MM.1S (cell line): ENCODE measurements at regions not wholly inside any gene's neighbourhood (a gene's known extent, or its start where the extent isn't known, plus 50 kb on each side); places are given as distances from the start of the nearest gene placed in this dataset.

Experiments
- DNase-seq: peaks from one replicate; pipeline ENCODE4 v3.0.0-alpha.2; 2015
- H2AFZ ChIP-seq: fragments of 300-600 bp; sonication (generic); 2 replicates; pipeline ENCODE4 v1.6.0; 2016; ENCODE audit warnings: antibody characterized with exemption, low read length
- H3F3A ChIP-seq: fragments of 300-600 bp; sonication (generic); 2 replicates; pipeline ENCODE4 v1.6.1; 2016; ENCODE audit warnings: mild to moderate bottlenecking, antibody characterized with exemption, low read length, moderate library complexity, mixed read lengths; ENCODE audit not compliant: insufficient read depth
- H3K27ac ChIP-seq: fragments of 300-600 bp; sonication (generic); 2 replicates; pipeline ENCODE4 v1.5.1; 2016; ENCODE audit warnings: mild to moderate bottlenecking, low read length
- H3K27me3 ChIP-seq: fragments of 300-600 bp; sonication (generic); replicated peaks from 2 replicates; pipeline ENCODE4 v1.6.0; 2016; ENCODE audit warnings: low read length; ENCODE audit not compliant: insufficient read depth
- H3K36me3 ChIP-seq: fragments of 300-600 bp; sonication (generic); replicated peaks from 2 replicates; pipeline ENCODE4 v1.6.1; 2016; ENCODE audit warnings: mild to moderate bottlenecking, low read length, mixed read lengths; ENCODE audit not compliant: insufficient read depth
- H3K4me1 ChIP-seq: fragments of 300-600 bp; sonication (generic); 2 replicates; pipeline ENCODE4 v1.6.1; 2016; ENCODE audit warnings: low read length, mixed read lengths
- H3K4me2 ChIP-seq: fragments of 300-600 bp; sonication (generic); 2 replicates; pipeline ENCODE4 v1.6.0; 2016; ENCODE audit warnings: low read depth, low read length
- H3K4me3 ChIP-seq: fragments of 300-600 bp; sonication (generic); 2 replicates; pipeline ENCODE4 v1.5.1; 2016; ENCODE audit warnings: low read length, mixed read lengths
- H3K79me2 ChIP-seq: fragments of 300-600 bp; sonication (generic); 2 replicates; pipeline ENCODE4 v1.6.1; 2016; ENCODE audit warnings: mixed run types, low read length, mixed read lengths
- H3K9ac ChIP-seq: fragments of 300-600 bp; sonication (generic); 2 replicates; pipeline ENCODE4 v1.6.1; 2016; ENCODE audit warnings: low read length, mixed read lengths
- H3K9me2 ChIP-seq: fragments of 300-600 bp; sonication (generic); replicated peaks from 2 replicates; pipeline ENCODE4 v1.6.1; 2016; ENCODE audit warnings: mild to moderate bottlenecking, low read length, mixed read lengths; ENCODE audit not compliant: insufficient read depth
- H3K9me3 ChIP-seq: fragments of 300-600 bp; sonication (generic); replicated peaks from 2 replicates; pipeline ENCODE4 v1.6.1; 2016; ENCODE audit warnings: mild to moderate bottlenecking, low read length, mixed read lengths; ENCODE audit not compliant: insufficient read depth
- H4K20me1 ChIP-seq: fragments of 300-600 bp; sonication (generic); 2 replicates; pipeline ENCODE4 v1.6.1; 2016; ENCODE audit warnings: mild to moderate bottlenecking, low read length, moderate library complexity, mixed read lengths; ENCODE audit not compliant: insufficient read depth
- EZH2 ChIP-seq: fragments of 300-600 bp; sonication (generic); optimal IDR thresholded peaks from 2 replicates; pipeline ENCODE3; 2017; ENCODE audit warnings: low read depth, mild to moderate bottlenecking, antibody characterized with exemption, low read length, mixed read lengths
- EZH2phosphoT487 ChIP-seq: fragments of 300-600 bp; sonication (generic); IDR thresholded peaks from 2 replicates; pipeline ENCODE4 v1.6.1; 2018; ENCODE audit warnings: antibody characterized with exemption, low read length
- TF ChIP-seq, protein P1 (sequence below): fragments of 300-600 bp; sonication (generic); IDR thresholded peaks from 2 replicates; pipeline ENCODE4 v1.5.1; 2016; ENCODE audit warnings: antibody characterized with exemption, low read length, mixed read lengths

DNA sequence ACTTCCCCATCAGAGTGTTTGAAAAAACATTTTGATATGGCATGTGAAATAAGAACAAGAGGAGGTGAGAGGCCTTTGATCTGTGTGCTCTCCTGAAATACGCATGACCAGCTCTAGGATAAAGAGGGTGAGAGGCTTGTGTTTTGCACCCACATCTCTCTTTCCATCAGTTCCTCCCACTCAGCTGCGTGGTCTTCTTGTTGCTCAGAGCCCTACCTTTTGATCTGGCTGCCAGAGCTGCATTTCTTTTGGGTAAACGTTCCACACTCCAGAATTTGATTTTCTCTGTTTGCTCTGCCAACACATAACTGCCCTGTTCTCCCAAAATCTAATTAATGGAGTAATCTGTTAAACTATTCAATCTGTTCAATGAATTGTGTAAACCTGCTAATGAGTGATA lies 72.0 kb upstream of the FN1 start:
- Histone ChIP-seq H3K4me3 (no peak overlapping the region), H3K9me2 (no peaks in the 10 kb centered on the region), H3K4me2 (no peak overlapping the region), H4K20me1 (no peaks in the 10 kb centered on the region), H3K27me3 (no peaks in the 10 kb centered on the region), H3K9me3 (no peaks in the 10 kb centered on the region), H3K9ac (no peak overlapping the region), H2AFZ (no peak overlapping the region), H3K79me2 (no peaks in the 10 kb centered on the region), H3K4me1 (peaks cover 10% of the 10 kb centered on the region; the same call in 1 of the 2 replicates), H3F3A (no peaks in the 10 kb centered on the region), H3K36me3 (no peaks in the 10 kb centered on the region), H3K27ac (no peak overlapping the region)
- TF ChIP-seq EZH2 (no peak), EZH2phosphoT487 (no peak)
- TF ChIP-seq, protein P1, sequence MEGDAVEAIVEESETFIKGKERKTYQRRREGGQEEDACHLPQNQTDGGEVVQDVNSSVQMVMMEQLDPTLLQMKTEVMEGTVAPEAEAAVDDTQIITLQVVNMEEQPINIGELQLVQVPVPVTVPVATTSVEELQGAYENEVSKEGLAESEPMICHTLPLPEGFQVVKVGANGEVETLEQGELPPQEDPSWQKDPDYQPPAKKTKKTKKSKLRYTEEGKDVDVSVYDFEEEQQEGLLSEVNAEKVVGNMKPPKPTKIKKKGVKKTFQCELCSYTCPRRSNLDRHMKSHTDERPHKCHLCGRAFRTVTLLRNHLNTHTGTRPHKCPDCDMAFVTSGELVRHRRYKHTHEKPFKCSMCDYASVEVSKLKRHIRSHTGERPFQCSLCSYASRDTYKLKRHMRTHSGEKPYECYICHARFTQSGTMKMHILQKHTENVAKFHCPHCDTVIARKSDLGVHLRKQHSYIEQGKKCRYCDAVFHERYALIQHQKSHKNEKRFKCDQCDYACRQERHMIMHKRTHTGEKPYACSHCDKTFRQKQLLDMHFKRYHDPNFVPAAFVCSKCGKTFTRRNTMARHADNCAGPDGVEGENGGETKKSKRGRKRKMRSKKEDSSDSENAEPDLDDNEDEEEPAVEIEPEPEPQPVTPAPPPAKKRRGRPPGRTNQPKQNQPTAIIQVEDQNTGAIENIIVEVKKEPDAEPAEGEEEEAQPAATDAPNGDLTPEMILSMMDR, result no peak
- DNase-seq, result no peak

DNA sequence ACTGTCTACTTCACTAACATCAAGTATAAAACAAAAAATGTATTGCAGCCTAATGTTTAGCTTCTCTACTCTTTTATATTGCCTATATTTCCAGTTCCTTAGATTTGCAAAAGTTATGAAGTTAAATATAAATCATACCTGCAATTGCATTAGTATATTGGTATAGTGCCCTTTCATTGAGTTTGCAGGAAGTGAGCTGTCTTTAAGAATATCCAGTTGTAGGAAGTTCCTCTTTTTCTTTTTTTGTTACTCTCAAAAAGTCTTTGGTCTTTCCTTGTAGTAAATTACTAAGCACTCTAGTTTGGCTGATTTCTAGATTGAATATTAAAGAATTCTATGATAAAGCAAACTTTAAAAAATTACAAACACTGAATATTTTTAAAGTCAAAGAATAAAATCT lies 71.3 kb upstream of the FN1 start:
- peaks cover 10% of the 10 kb centered on the region; the same call in 1 of the 2 replicates for H3K4me1 ChIP-seq
- no peaks in the 10 kb centered on the region for H3K9me2 ChIP-seq
- no peak overlapping the region for H3K4me3 ChIP-seq
- no peaks in the 10 kb centered on the region for H3F3A ChIP-seq
- no peaks in the 10 kb centered on the region for H3K27me3 ChIP-seq
- no peaks in the 10 kb centered on the region for H3K9me3 ChIP-seq
- H3K79me2 ChIP-seq, result no peaks in the 10 kb centered on the region
- TF ChIP-seq EZH2 (no peak), EZH2phosphoT487 (no peak)
- TF ChIP-seq, protein P1, result no peak
- H3K27ac ChIP-seq, result no peak overlapping the region
- H3K4me2 ChIP-seq, result no peak overlapping the region
- no peaks in the 10 kb centered on the region for H4K20me1 ChIP-seq
- no peak overlapping the region for H3K9ac ChIP-seq
- no peaks in the 10 kb centered on the region for H3K36me3 ChIP-seq
- no peak overlapping the region for H2AFZ ChIP-seq
- DNase-seq, result no peak

DNA sequence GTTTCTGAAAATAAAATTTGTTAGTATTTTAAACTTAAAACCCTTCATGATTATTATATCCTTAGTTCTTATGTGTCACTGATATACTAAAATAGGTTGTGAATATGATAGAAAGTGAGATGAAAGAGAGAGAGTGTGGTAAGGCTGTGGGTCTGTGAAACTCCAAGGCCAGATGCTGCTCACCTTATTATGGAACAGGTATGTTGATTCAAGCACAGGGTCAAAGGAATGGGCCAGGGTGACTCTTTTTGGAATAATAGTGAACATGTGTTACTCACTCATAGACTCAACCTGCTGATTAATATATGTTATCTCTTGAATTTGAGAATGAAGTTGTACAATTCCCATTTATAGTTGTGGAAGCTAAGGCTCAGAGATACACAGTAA lies 70.7 kb upstream of the FN1 start:
- Histone ChIP-seq H4K20me1 (no peaks in the 10 kb centered on the region), H3K27me3 (no peaks in the 10 kb centered on the region), H3K9me3 (no peaks in the 10 kb centered on the region), H3K36me3 (no peaks in the 10 kb centered on the region), H3K27ac (no peak overlapping the region), H3F3A (no peaks in the 10 kb centered on the region), H3K4me3 (no peak overlapping the region), H3K4me2 (no peak overlapping the region), H3K4me1 (peaks cover 10% of the 10 kb centered on the region; the same call in 1 of the 2 replicates), H2AFZ (no peak overlapping the region), H3K79me2 (no peaks in the 10 kb centered on the region), H3K9ac (no peak overlapping the region), H3K9me2 (no peaks in the 10 kb centered on the region)
- TF ChIP-seq EZH2phosphoT487 (no peak), EZH2 (no peak)
- TF ChIP-seq, protein P1, result no peak
- DNase-seq, result no peak
